NCI-H748 (cell line): ENCODE measurements at regions not wholly inside any gene's neighbourhood (a gene's known extent, or its start where the extent isn't known, plus 50 kb on each side); places are given as distances from the start of the nearest gene placed in this dataset.
"Not testable (repeated sequence)": the region's sequence is repeated elsewhere in the genome, so short reads cannot be mapped to it uniquely, and the experiment has no call there.

Source experiments
- DNase-seq: peaks from one replicate; lab custom pipeline; 2025; ENCODE audit not compliant: unreplicated experiment; lab: John Stamatoyannopoulos, UW

- not testable (repeated sequence) for DNase-seq
Observed at GRCh38 chr6:21282360-21282759, 311.2 kb upstream of the SOX4 start.

GRCh38 chr6:21284166-21284565 lies 309.4 kb upstream of the SOX4 start:
- no peak for DNase-seq

GRCh38 chr6:21284706-21285105 lies 308.8 kb upstream of the SOX4 start:
- DNase-seq = no peak

- DNase-seq = peak; percentile 68
Observed at GRCh38 chr6:21294144-21294543, 299.4 kb upstream of the SOX4 start.

GRCh38 chr6:21295506-21296240 lies 297.9 kb upstream of the SOX4 start:
- DNase-seq = no peak

- DNase-seq = no peak
Observed at GRCh38 chr6:21297665-21298064, 295.9 kb upstream of the SOX4 start.

GRCh38 chr6:21299216-21299615 lies 294.3 kb upstream of the SOX4 start:
- DNase-seq = no peak

GRCh38 chr6:21300439-21300838 lies 293.1 kb upstream of the SOX4 start:
- DNase-seq = no peak

GRCh38 chr6:21305893-21306332 lies 287.6 kb upstream of the SOX4 start:
- DNase-seq = peak; percentile 43

GRCh38 chr6:21306546-21306945 lies 287.0 kb upstream of the SOX4 start:
- no peak for DNase-seq

- no peak for DNase-seq
Observed at GRCh38 chr6:21309807-21310221, 283.7 kb upstream of the SOX4 start.

- no peak for DNase-seq
Observed at GRCh38 chr6:21310568-21311140, 282.9 kb upstream of the SOX4 start.

- no peak for DNase-seq
Observed at GRCh38 chr6:21312118-21312517, 281.4 kb upstream of the SOX4 start.

- no peak for DNase-seq
Observed at GRCh38 chr6:21317642-21318041, 275.9 kb upstream of the SOX4 start.

- no peak for DNase-seq
Observed at GRCh38 chr6:21321076-21321475, 272.5 kb upstream of the SOX4 start.

- DNase-seq = no peak
Observed at GRCh38 chr6:21321531-21321930, 272.0 kb upstream of the SOX4 start.

GRCh38 chr6:21323577-21323976 lies 270.0 kb upstream of the SOX4 start:
- no peak for DNase-seq

- DNase-seq = peak; percentile 86
Observed at GRCh38 chr6:21325201-21325856, 268.2 kb upstream of the SOX4 start.

GRCh38 chr6:21327326-21328112 lies 266.0 kb upstream of the SOX4 start:
- DNase-seq = peak; percentile 89

GRCh38 chr6:21331235-21331634 lies 262.3 kb upstream of the SOX4 start:
- DNase-seq = no peak

GRCh38 chr6:21332077-21332476 lies 261.5 kb upstream of the SOX4 start:
- DNase-seq = peak; percentile 39
